Activated CD8-positive, alpha-beta memory T cell treated with anti-CD3 and anti-CD28 coated beads, Interleukin-2, amount 50 U/mL, for 4 hours (primary cell): ENCODE measurements at regions not wholly inside any gene's neighbourhood (a gene's known extent, or its start where the extent isn't known, plus 50 kb on each side); places are given as distances from the start of the nearest gene placed in this dataset.

Source experiments
- DNase-seq: peaks from one replicate; pipeline ENCODE4 v3.0.0-alpha.2; 2020

- peak; percentile 44 for DNase-seq
Observed at GRCh38 chr3:44058022-44058867, 183.4 kb upstream of the TOPAZ1 start.

GRCh38 chr3:44058868-44059203 is 182.8 kb upstream of the TOPAZ1 start:
- no peak for DNase-seq

GRCh38 chr3:44060164-44060563 is 181.5 kb upstream of the TOPAZ1 start:
- DNase-seq, result no peak

GRCh38 chr3:44061268-44061667 is 180.4 kb upstream of the TOPAZ1 start:
- DNase-seq, result no peak

- no peak for DNase-seq
Observed at GRCh38 chr3:44061961-44062360, 179.7 kb upstream of the TOPAZ1 start.

- no peak for DNase-seq
Observed at GRCh38 chr3:44065311-44066094, 176.2 kb upstream of the TOPAZ1 start.

- no peak for DNase-seq
Observed at GRCh38 chr3:44066806-44067205, 174.9 kb upstream of the TOPAZ1 start.

- no peak for DNase-seq
Observed at GRCh38 chr3:44067431-44067830, 174.3 kb upstream of the TOPAZ1 start.

- DNase-seq, result no peak
Observed at GRCh38 chr3:44068753-44069152, 172.9 kb upstream of the TOPAZ1 start.

GRCh38 chr3:44069276-44069675 is 172.4 kb upstream of the TOPAZ1 start:
- no peak for DNase-seq

GRCh38 chr3:44070841-44071546 is 170.7 kb upstream of the TOPAZ1 start:
- DNase-seq, result no peak

GRCh38 chr3:44072601-44073540 is 168.8 kb upstream of the TOPAZ1 start:
- DNase-seq, result no peak

GRCh38 chr3:44074181-44074580 is 167.5 kb upstream of the TOPAZ1 start:
- DNase-seq, result no peak

GRCh38 chr3:44076221-44076829 is 165.4 kb upstream of the TOPAZ1 start:
- no peak for DNase-seq

GRCh38 chr3:44077267-44077666 is 164.4 kb upstream of the TOPAZ1 start:
- no peak for DNase-seq

GRCh38 chr3:44078863-44079262 is 162.8 kb upstream of the TOPAZ1 start:
- no peak for DNase-seq

GRCh38 chr3:44079916-44080315 is 161.8 kb upstream of the TOPAZ1 start:
- no peak for DNase-seq

- no peak for DNase-seq
Observed at GRCh38 chr3:44080474-44081072, 161.1 kb upstream of the TOPAZ1 start.

- no peak for DNase-seq
Observed at GRCh38 chr3:44090036-44090435, 151.7 kb upstream of the TOPAZ1 start.

GRCh38 chr3:44092497-44092896 is 149.2 kb upstream of the TOPAZ1 start:
- no peak for DNase-seq

GRCh38 chr3:44093531-44093930 is 148.2 kb upstream of the TOPAZ1 start:
- DNase-seq, result no peak
